ENCODE measurements at regions not wholly inside any gene's neighbourhood (a gene's known extent, or its start where the extent isn't known, plus 50 kb on each side); places are given as distances from the start of the nearest gene placed in this dataset.
"Not testable (repeated sequence)": the region's sequence is repeated elsewhere in the genome, so short reads cannot be mapped to it uniquely, and the experiment has no call there.

DNA sequence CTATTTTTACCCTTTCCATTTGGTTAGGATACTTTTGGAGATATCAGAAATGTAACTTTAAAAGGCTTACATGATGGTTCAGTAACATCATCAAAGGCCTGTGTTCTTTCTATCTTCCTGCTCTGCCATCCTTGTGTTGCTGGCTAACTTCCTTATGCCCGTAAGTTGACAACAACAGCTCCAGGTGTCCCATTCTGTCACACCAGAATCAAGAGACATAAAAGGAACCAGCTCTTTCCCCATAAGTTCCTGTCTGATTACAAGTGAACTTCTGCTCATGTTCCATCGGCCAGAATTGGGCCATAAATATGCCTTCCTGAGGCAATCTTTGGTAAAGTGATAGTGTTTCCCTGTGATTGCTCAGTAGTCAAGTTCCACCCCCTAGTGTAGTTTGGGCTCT lies 92.4 kb downstream of the FAM170A start:
- no peaks in the 10 kb centered on the region for H3F3A ChIP-seq (ENCODE audit: control insufficient read depth, insufficient read depth)
- H3K9me3 ChIP-seq (ENCODE audit: control insufficient read depth, insufficient read depth, low read length), result no peaks in the 10 kb centered on the region
- H3K36me3 ChIP-seq (ENCODE audit: control insufficient read depth, low read length), result no peaks in the 10 kb centered on the region
- no peak overlapping the region for H3K4me3 ChIP-seq (ENCODE audit: low read length)
- no peaks in the 10 kb centered on the region for H3K27me3 ChIP-seq (ENCODE audit: control insufficient read depth, low read length)
- H3K9me2 ChIP-seq (replicated peaks; ENCODE audit: control insufficient read depth, low read length), result no peaks in the 10 kb centered on the region
- H3K4me2 ChIP-seq (ENCODE audit: low read length), result no peak overlapping the region
- no peak overlapping the region for H3K27ac ChIP-seq (ENCODE audit: low read depth, low read length)
- no peaks in the 10 kb centered on the region for H4K20me1 ChIP-seq (ENCODE audit: control insufficient read depth, insufficient read depth, low read depth, low read length)
- no peaks in the 10 kb centered on the region for H3K79me2 ChIP-seq (ENCODE audit: control insufficient read depth, low read length)
- H3K4me1 ChIP-seq (ENCODE audit: control insufficient read depth, low read length), result no peaks in the 10 kb centered on the region
- no peak for TF ChIP-seq EZH2phosphoT487 (IDR thresholded peaks at IDR 0.05; ENCODE audit: borderline replicate concordance, low read length)
- TF ChIP-seq, protein P1, sequence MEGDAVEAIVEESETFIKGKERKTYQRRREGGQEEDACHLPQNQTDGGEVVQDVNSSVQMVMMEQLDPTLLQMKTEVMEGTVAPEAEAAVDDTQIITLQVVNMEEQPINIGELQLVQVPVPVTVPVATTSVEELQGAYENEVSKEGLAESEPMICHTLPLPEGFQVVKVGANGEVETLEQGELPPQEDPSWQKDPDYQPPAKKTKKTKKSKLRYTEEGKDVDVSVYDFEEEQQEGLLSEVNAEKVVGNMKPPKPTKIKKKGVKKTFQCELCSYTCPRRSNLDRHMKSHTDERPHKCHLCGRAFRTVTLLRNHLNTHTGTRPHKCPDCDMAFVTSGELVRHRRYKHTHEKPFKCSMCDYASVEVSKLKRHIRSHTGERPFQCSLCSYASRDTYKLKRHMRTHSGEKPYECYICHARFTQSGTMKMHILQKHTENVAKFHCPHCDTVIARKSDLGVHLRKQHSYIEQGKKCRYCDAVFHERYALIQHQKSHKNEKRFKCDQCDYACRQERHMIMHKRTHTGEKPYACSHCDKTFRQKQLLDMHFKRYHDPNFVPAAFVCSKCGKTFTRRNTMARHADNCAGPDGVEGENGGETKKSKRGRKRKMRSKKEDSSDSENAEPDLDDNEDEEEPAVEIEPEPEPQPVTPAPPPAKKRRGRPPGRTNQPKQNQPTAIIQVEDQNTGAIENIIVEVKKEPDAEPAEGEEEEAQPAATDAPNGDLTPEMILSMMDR (IDR thresholded peaks at IDR 0.05; ENCODE audit: low read depth, low read length, poor library complexity, severe bottlenecking), result no peak

DNA sequence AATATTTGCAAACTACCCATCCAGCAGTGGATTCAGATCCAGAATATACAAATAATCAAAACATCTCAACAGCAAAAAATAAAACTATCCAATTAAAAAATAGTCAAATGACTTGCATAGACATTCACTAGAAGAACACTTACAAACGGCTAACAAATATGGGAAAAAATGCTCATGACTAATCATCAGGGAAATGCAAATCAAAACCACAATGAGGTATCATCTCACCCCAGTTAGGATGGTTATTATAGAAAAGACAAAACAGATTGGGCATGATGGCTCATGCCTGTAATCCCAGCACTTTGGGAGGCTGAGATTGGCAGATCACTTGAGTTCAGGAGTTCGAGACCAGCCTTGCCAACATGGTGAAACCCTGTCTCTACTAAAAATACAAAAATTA lies 95.9 kb downstream of the FAM170A start:
- H3K27ac ChIP-seq (ENCODE audit: low read depth, low read length); H3K4me3 ChIP-seq (ENCODE audit: low read length); H3K4me2 ChIP-seq (ENCODE audit: low read length); H3F3A ChIP-seq (ENCODE audit: control insufficient read depth, insufficient read depth); H3K36me3 ChIP-seq (ENCODE audit: control insufficient read depth, low read length); H3K27me3 ChIP-seq (ENCODE audit: control insufficient read depth, low read length); H3K79me2 ChIP-seq (ENCODE audit: control insufficient read depth, low read length); H3K4me1 ChIP-seq (ENCODE audit: control insufficient read depth, low read length); H3K9me3 ChIP-seq (ENCODE audit: control insufficient read depth, insufficient read depth, low read length); H4K20me1 ChIP-seq (ENCODE audit: control insufficient read depth, insufficient read depth, low read depth, low read length); H3K9me2 ChIP-seq (replicated peaks; ENCODE audit: control insufficient read depth, low read length): not testable (repeated sequence)

DNA sequence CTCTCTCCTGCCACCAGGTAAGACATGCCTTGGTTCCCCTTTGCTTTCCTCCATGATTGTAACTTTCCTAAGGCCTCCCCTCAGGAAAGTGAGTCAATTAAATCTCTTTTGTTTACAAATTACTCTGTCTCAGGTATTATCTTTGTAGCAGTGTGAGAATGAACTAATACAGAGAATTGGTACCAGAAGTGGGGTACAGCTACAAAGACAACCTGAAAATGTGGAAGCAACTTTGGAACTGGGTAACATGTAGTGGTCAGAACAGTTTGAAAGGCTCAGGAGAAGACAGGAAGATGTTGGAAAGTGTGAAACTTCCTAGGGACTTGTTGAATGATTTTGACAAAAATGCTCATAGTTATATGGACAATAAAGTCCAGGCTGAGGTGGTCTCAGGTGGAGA lies 97.2 kb downstream of the FAM170A start:
- H3K79me2 ChIP-seq (ENCODE audit: control insufficient read depth, low read length), result no peaks in the 10 kb centered on the region
- H3K9me3 ChIP-seq (ENCODE audit: control insufficient read depth, insufficient read depth, low read length), result no peaks in the 10 kb centered on the region
- no peaks in the 10 kb centered on the region for H3F3A ChIP-seq (ENCODE audit: control insufficient read depth, insufficient read depth)
- no peaks in the 10 kb centered on the region for H3K36me3 ChIP-seq (ENCODE audit: control insufficient read depth, low read length)
- no peak overlapping the region for H3K4me3 ChIP-seq (ENCODE audit: low read length)
- no peaks in the 10 kb centered on the region for H3K9me2 ChIP-seq (replicated peaks; ENCODE audit: control insufficient read depth, low read length)
- H3K4me1 ChIP-seq (ENCODE audit: control insufficient read depth, low read length), result no peaks in the 10 kb centered on the region
- TF ChIP-seq, protein P1 (IDR thresholded peaks at IDR 0.05; ENCODE audit: low read depth, low read length, poor library complexity, severe bottlenecking), result no peak
- no peak for TF ChIP-seq EZH2phosphoT487 (IDR thresholded peaks at IDR 0.05; ENCODE audit: borderline replicate concordance, low read length)
- no peaks in the 10 kb centered on the region for H3K27me3 ChIP-seq (ENCODE audit: control insufficient read depth, low read length)
- H3K4me2 ChIP-seq (ENCODE audit: low read length), result no peak overlapping the region
- H3K27ac ChIP-seq (ENCODE audit: low read depth, low read length), result no peak overlapping the region
- H4K20me1 ChIP-seq (ENCODE audit: control insufficient read depth, insufficient read depth, low read depth, low read length), result no peaks in the 10 kb centered on the region

DNA sequence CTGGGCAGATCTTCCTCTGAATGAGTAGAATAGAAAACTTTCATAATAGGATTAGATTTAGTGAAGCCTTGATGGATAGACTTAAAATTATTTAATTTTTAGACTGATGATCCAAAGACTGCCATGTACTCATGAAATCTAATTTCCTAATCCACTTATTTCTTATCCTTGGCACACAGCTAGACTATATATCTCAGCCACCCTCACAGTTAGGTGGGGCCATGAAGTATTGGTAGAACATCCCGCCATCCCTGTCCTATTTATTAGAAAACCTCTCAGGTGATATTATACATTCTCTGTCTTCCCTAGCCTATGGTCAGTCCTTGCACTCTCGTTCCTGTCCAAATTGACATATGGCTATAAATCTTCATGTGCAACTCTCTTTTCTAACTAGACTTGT lies 110.9 kb downstream of the FAM170A start:
- H3K27me3 ChIP-seq (ENCODE audit: control insufficient read depth, low read length), result no peaks in the 10 kb centered on the region
- no peaks in the 10 kb centered on the region for H3K9me2 ChIP-seq (replicated peaks; ENCODE audit: control insufficient read depth, low read length)
- H3K4me1 ChIP-seq (ENCODE audit: control insufficient read depth, low read length), result no peaks in the 10 kb centered on the region
- H3K79me2 ChIP-seq (ENCODE audit: control insufficient read depth, low read length), result no peaks in the 10 kb centered on the region
- no peak overlapping the region for H3K27ac ChIP-seq (ENCODE audit: low read depth, low read length)
- no peak overlapping the region for H3K4me3 ChIP-seq (ENCODE audit: low read length)
- no peak overlapping the region for H3K4me2 ChIP-seq (ENCODE audit: low read length)
- no peaks in the 10 kb centered on the region for H3K9me3 ChIP-seq (ENCODE audit: control insufficient read depth, insufficient read depth, low read length)
- no peaks in the 10 kb centered on the region for H4K20me1 ChIP-seq (ENCODE audit: control insufficient read depth, insufficient read depth, low read depth, low read length)
- TF ChIP-seq EZH2phosphoT487 (IDR thresholded peaks at IDR 0.05; ENCODE audit: borderline replicate concordance, low read length), result no peak
- TF ChIP-seq, protein P1 (IDR thresholded peaks at IDR 0.05; ENCODE audit: low read depth, low read length, poor library complexity, severe bottlenecking), result no peak
- H3F3A ChIP-seq (ENCODE audit: control insufficient read depth, insufficient read depth), result no peaks in the 10 kb centered on the region
- H3K36me3 ChIP-seq (ENCODE audit: control insufficient read depth, low read length), result no peaks in the 10 kb centered on the region

Data from DOHH2 (cell line).